Superior temporal gyrus (tissue), 1 donor: ENCODE measurements at regions not wholly inside any gene's neighbourhood (a gene's known extent, or its start where the extent isn't known, plus 50 kb on each side); places are given as distances from the start of the nearest gene placed in this dataset.
A peak's percentile ranks its signal among the peaks of the same experiment; 100 is the strongest.
"Not testable (repeated sequence)": the region's sequence is repeated elsewhere in the genome, so short reads cannot be mapped to it uniquely, and the experiment has no call there.

Experiments used
- DNase-seq: peaks from one replicate; pipeline ENCODE4 v3.0.0-alpha.2; 2016; ENCODE audit errors: extremely low spot score

- DNase-seq: no peak
These were observed 190.6 kb upstream of the SLC39A10 start for GRCh38 chr2:195466427-195466826.

- DNase-seq: no peak
These were observed 196.0 kb upstream of the SLC39A10 start for GRCh38 chr2:195461010-195461409.

- no peak for DNase-seq
These were observed 198.1 kb upstream of the SLC39A10 start for GRCh38 chr2:195458936-195459335.

- no peak for DNase-seq
These were observed 199.2 kb upstream of the SLC39A10 start for GRCh38 chr2:195457873-195458272.

GRCh38 chr2:195456771-195457170, 200.3 kb upstream of the SLC39A10 start:
- DNase-seq: no peak

- no peak for DNase-seq
These were observed 205.9 kb upstream of the SLC39A10 start for GRCh38 chr2:195451160-195451559.

- no peak for DNase-seq
These were observed 206.4 kb upstream of the SLC39A10 start for GRCh38 chr2:195450552-195451113.

- DNase-seq: peak; percentile 50
These were observed 209.6 kb upstream of the SLC39A10 start for GRCh38 chr2:195447323-195447975.

- DNase-seq: no peak
These were observed 211.4 kb upstream of the SLC39A10 start for GRCh38 chr2:195445639-195446038.

GRCh38 chr2:195443926-195444325, 213.1 kb upstream of the SLC39A10 start:
- DNase-seq: no peak

GRCh38 chr2:195442458-195443175, 214.4 kb upstream of the SLC39A10 start:
- DNase-seq: no peak

GRCh38 chr2:195438692-195439091, 218.3 kb upstream of the SLC39A10 start:
- DNase-seq: no peak

- no peak for DNase-seq
These were observed 219.5 kb upstream of the SLC39A10 start for GRCh38 chr2:195437521-195437920.

- DNase-seq: no peak
These were observed 222.7 kb upstream of the SLC39A10 start for GRCh38 chr2:195434346-195434745.

- not testable (repeated sequence) for DNase-seq
These were observed 223.3 kb upstream of the SLC39A10 start for GRCh38 chr2:195433729-195434128.

- no peak for DNase-seq
These were observed 228.4 kb upstream of the SLC39A10 start for GRCh38 chr2:195428673-195429072.

GRCh38 chr2:195425328-195425727, 231.7 kb upstream of the SLC39A10 start:
- no peak for DNase-seq

GRCh38 chr2:195419033-195419432, 238.0 kb upstream of the SLC39A10 start:
- DNase-seq: no peak

- DNase-seq: no peak
These were observed 242.4 kb upstream of the SLC39A10 start for GRCh38 chr2:195414537-195415100.

- no peak for DNase-seq
These were observed 243.1 kb upstream of the SLC39A10 start for GRCh38 chr2:195413944-195414343.

GRCh38 chr2:195413422-195413821, 243.6 kb upstream of the SLC39A10 start:
- DNase-seq: no peak

- no peak for DNase-seq
These were observed 245.8 kb upstream of the SLC39A10 start for GRCh38 chr2:195411219-195411687.
